ENCODE measurements at regions not wholly inside any gene's neighbourhood (a gene's known extent, or its start where the extent isn't known, plus 50 kb on each side); places are given as distances from the start of the nearest gene placed in this dataset.

DNA sequence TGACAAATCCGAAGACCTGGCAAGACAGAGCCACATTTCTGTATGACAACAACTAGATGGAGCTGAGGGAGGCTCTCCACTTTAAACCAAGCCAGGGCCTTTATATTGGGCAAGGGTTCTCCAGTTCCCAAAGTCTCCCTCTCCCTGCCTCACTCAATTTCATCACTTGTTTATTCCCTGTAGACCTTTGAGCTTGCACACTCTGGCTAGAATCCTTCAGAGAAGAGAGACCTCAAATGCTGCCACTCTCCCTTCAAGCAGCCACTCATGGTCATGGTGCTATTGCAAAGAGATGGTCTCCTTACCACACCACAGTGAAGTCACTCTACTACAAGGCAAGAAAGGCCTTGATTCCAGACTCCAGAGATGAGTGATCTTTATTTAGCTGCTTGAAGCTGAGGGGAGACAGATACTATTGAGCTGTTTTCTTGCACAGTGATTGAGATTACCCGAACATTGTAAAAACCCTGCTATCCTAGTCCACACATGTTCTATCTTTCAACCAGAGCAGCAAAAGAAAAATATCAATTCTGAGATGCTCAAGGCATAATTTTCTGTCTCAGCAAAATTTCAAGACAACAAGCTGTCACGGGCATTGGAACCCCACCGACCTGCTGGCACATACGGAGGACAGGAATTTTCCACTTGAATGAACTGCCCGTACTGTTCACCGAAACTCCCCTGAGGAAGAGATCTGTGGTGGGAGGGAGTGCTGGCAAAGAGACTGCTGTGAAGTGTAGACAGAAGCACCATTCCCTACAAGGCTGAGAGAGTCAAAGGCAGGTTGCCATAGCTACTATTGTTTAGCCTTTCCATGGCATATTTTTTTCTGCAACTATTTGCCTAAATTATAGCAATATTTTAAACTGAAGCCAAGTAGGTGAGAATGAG lies 81.1 kb downstream of the CDO1 start:
- no peak for DNase-seq (ENCODE audit: low spot score)
- H3K27ac ChIP-seq = peak overlapping the region in 1 of 2 donors; percentile 38
- TF ChIP-seq, protein P1, sequence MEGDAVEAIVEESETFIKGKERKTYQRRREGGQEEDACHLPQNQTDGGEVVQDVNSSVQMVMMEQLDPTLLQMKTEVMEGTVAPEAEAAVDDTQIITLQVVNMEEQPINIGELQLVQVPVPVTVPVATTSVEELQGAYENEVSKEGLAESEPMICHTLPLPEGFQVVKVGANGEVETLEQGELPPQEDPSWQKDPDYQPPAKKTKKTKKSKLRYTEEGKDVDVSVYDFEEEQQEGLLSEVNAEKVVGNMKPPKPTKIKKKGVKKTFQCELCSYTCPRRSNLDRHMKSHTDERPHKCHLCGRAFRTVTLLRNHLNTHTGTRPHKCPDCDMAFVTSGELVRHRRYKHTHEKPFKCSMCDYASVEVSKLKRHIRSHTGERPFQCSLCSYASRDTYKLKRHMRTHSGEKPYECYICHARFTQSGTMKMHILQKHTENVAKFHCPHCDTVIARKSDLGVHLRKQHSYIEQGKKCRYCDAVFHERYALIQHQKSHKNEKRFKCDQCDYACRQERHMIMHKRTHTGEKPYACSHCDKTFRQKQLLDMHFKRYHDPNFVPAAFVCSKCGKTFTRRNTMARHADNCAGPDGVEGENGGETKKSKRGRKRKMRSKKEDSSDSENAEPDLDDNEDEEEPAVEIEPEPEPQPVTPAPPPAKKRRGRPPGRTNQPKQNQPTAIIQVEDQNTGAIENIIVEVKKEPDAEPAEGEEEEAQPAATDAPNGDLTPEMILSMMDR (IDR thresholded peaks at IDR 0.05) = no peak
- H3K4me3 ChIP-seq = peak overlapping the region; percentile 11

DNA sequence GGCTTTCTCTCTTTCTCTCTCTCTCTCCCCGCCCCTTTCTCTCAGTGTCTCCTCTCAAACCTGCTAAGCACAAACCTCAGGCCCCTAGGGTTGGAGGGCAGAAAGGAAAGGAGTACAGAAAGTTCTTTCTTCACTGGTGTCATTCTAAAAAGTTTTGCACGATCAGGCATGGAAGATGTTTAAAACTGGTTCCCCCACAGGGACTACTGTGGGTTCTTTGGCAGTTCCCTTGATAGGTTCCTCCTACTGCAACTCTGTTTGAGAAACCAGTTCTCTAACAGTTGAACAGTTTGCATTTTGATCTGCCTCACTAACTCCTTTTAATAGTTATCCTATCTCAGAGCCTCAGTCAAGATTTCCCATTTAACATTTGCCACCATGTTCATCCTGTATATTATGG lies 82.9 kb downstream of the CDO1 start:
- no peak overlapping the region for H3K27ac ChIP-seq
- DNase-seq (ENCODE audit: low spot score) = no peak
- no peak overlapping the region for H3K4me3 ChIP-seq
- TF ChIP-seq, protein P1 (IDR thresholded peaks at IDR 0.05) = no peak

DNA sequence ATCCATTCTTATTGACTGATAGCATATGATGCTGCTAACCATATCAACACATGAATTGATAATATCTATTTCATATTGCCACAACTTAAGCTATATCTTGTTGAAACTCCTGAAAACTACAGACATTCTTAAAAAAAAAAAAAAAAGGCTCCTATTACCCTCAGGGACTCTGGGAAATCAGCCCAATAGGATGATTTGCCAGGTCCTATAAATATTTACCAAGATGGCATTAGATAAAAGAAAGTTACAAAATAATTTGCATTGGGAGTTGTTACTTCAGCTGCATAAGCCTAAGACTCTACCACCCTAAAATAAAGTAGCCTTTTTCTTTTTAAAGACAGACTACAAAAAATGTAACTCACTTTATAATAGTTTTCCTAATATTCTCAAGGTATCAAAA lies 84.4 kb downstream of the CDO1 start:
- no peak for DNase-seq (ENCODE audit: low spot score)
- Histone ChIP-seq H3K4me3 (no peak overlapping the region), H3K27ac (no peak overlapping the region)

DNA sequence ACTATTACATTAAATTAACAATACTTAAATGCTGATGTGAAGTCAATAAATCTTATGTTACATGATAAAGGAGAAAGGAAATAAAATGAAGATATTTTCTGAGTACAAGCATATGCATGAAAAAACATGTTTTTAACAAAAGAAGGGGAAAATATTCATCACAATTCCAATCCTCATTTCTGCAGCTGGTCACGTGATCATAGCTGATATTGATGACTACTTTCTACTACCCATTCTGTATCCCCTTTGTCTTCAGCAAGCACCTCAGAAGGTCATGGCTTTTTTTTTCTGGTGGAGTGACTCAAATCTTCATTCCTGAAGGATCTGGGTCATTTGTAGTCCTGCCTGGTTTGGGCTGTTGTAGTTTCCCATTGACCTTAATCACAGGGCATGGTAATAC lies 90.9 kb downstream of the CDO1 start:
- DNase-seq (ENCODE audit: low spot score) = no peak
- no peak overlapping the region for H3K4me3 ChIP-seq
- H3K27ac ChIP-seq = no peak overlapping the region
- TF ChIP-seq, protein P1 (IDR thresholded peaks at IDR 0.05) = no peak

More for the DNA sequence above, 84.4 kb downstream of the CDO1 start:
- TF ChIP-seq, protein P1 (IDR thresholded peaks at IDR 0.05) = no peak

DNA sequence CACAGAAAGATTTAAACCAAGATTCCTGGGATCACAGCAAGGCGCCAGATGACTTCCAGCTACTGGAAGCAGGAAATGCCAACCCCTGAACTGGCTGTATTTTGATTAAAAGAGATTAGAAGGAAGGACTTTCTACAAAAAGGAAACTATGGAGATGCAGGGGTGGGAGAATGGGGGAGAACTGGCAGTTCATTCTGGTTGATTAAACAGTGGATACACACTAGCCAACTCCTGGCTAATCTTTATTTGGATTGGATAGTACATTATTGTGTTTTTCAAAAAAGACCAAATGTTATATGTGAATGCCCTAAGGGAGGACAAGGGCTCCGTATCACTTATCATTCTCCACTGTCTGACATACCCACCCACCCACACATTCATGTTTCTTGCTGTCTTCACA lies 93.2 kb downstream of the CDO1 start:
- TF ChIP-seq, protein P1 (IDR thresholded peaks at IDR 0.05) = no peak
- DNase-seq (ENCODE audit: low spot score) = no peak
- H3K4me3 ChIP-seq = no peak overlapping the region
- H3K27ac ChIP-seq = peak overlapping the region in 1 of 2 donors; percentile 44

DNA sequence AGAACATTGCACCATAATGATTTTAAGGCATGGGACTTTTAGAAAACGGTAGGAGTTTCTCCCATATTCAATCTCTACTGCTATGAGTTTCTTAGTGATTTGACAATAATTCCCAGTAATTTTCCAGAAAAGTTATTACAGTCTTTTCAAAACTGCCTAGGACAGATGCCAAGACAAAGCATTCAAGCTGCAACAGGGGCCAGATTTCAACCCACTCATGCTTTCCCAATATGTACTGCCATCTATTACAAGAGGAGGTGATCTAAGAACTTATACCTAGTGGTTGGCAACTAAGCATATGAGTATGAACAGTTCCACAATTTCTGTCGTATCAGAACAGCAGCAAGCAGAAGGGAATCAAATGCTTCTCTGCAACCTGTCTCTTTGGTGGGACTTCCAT lies 95.1 kb upstream of the TMED7 start:
- TF ChIP-seq, protein P1 (IDR thresholded peaks at IDR 0.05) = no peak
- Histone ChIP-seq H3K4me3 (no peak overlapping the region), H3K27ac (peak overlapping the region in 1 of 2 donors; percentile 49)
- DNase-seq (ENCODE audit: low spot score) = no peak

DNA sequence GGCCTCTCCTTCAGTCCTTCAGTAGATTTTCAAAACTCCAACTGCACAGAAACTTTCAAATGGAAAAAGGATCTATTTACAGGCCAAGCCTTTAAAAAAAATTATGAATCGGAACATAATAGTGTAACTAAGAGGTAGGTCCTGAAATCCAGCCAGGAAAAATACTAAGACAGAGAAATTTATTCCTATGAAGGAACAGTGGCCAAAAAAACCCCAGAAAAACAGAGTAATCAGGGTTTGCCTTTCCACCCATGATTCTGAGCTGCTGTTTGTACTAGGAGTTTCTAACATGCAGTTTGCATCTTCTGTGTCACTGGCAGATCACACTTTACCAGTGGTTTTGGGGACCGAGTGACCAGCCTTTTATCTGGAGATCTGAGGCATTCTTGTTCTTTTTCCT lies 93.1 kb upstream of the TMED7 start:
- Histone ChIP-seq H3K27ac (peak overlapping the region in 1 of 2 donors; percentile 79), H3K4me3 (no peak overlapping the region)
- DNase-seq (ENCODE audit: low spot score) = no peak
- TF ChIP-seq, protein P1 (IDR thresholded peaks at IDR 0.05) = no peak
